RWPE1 (cell line): ENCODE measurements at regions not wholly inside any gene's neighbourhood (a gene's known extent, or its start where the extent isn't known, plus 50 kb on each side); places are given as distances from the start of the nearest gene placed in this dataset.

Source experiments
- CTCF ChIA-PET: fragments of 350-600 bp; sonication (Branson Sonifier 250); formaldehyde crosslinking; extraction: SDS; loops from one replicate; lab custom pipeline; 2021; lab: Yijun Ruan, JAX
- POLR2A ChIA-PET: fragments of 400-600 bp; formaldehyde crosslinking; extraction: SDS; loops from one replicate; lab custom pipeline; 2020; ENCODE audit warnings: antibody characterized with exemption; ENCODE audit not compliant: low non-redundant PET; lab: Yijun Ruan, JAX
- DNase-seq: peaks from one replicate; pipeline ENCODE4 v3.0.0; 2012; ENCODE audit warnings: low spot score
- H3K27ac ChIP-seq: fragments of 450-650 bp; 2 replicates; pipeline ENCODE4 v1.5.1; 2017
- TF ChIP-seq, protein P1 (sequence below): fragments of 450-650 bp; conservative IDR thresholded peaks from 2 replicates; pipeline ENCODE4 v1.5.1; 2017; ENCODE audit warnings: low read depth, mild to moderate bottlenecking

DNA sequence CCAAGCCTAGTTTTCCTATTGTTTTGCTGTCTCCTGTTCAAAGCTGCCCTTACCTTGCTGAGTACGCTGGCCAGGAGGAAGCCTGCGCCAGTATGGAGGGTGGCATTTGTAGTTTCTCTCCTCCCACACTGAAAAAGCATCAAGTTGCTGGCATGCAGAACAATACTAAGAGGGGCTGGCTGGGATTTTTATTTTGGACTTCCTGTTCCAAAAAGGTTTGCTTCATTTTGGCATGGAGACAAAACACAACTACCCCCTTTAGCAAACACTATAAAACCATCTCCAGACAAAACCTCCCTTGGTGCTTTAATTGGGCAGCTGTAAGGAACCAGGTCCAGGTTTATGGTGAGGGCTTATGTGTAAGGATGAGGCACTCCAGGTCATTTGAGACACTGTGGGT is 457.6 kb downstream of the PDCD6IP start:
- POLR2A ChIA-PET, result no interaction called here
- DNase-seq, result no peak
- TF ChIP-seq, protein P1, sequence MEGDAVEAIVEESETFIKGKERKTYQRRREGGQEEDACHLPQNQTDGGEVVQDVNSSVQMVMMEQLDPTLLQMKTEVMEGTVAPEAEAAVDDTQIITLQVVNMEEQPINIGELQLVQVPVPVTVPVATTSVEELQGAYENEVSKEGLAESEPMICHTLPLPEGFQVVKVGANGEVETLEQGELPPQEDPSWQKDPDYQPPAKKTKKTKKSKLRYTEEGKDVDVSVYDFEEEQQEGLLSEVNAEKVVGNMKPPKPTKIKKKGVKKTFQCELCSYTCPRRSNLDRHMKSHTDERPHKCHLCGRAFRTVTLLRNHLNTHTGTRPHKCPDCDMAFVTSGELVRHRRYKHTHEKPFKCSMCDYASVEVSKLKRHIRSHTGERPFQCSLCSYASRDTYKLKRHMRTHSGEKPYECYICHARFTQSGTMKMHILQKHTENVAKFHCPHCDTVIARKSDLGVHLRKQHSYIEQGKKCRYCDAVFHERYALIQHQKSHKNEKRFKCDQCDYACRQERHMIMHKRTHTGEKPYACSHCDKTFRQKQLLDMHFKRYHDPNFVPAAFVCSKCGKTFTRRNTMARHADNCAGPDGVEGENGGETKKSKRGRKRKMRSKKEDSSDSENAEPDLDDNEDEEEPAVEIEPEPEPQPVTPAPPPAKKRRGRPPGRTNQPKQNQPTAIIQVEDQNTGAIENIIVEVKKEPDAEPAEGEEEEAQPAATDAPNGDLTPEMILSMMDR, result no peak
- CTCF ChIA-PET, result no interaction called here
- H3K27ac ChIP-seq, result no peak overlapping the region

DNA sequence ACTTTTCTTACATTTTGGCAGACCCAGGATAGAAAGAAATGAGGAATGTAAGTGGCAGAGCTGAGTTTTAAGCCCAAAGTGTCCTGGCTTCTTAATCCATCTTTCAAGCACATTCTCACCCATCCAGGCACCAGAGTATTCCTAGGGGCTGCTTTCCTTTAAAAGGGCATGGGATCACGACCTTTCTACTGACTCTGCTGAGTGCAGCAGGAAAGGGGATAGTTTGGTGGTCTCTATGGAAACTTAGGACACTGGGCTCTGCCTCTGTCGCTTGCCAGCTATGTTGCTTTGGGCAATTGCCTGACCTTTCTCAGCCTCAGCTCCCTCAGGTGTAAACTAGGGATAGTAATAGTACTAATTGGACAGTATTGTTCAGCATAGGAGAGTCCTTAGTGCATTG is 458.4 kb downstream of the PDCD6IP start:
- no peak for DNase-seq
- ChIA-PET CTCF (no interaction called here), POLR2A (no interaction called here)
- TF ChIP-seq, protein P1, result no peak
- H3K27ac ChIP-seq, result no peak overlapping the region

DNA sequence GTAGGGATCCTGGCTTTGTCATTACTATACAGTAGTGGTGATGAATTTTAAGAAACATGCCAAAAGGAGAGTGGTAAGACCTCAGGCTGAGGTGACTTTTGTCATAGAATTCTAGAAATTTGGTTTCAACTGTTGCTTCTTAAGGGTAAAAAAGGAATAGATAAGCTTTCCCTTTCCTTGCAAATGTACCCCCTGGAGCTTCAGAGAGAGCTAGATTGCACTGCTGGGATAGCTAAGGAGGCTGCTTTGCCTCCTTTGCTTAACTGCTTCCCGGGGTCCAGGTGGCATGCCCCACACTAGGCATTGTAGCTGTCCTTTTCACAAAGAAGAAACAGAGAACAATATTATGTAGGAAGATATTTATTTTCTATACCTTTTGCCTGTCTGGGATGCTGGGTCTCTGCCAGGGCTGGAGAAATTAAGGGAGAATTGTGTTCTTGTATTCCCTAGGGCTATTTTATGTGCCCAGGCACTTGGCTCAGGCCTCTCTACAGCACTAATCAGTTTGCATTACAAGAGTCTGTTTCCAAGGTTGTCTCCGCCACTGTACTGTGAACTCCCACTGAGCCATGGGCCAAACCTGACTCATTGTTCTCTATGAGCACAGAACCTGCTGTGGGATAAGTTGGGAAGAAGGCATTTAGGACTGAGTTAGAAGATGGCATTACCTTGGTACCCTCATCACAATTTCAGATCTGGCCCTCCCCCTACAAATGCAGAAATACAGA is 460.0 kb downstream of the PDCD6IP start:
- H3K27ac ChIP-seq, result no peak overlapping the region
- ChIA-PET POLR2A (no interaction called here), CTCF (interaction anchor here (0.7 kb wide), 1 partner anchor 14 kb away, joined by 3 read pairs; no protein-coding TSS in a partner anchor)
- DNase-seq, result no peak
- TF ChIP-seq, protein P1, result no peak

DNA sequence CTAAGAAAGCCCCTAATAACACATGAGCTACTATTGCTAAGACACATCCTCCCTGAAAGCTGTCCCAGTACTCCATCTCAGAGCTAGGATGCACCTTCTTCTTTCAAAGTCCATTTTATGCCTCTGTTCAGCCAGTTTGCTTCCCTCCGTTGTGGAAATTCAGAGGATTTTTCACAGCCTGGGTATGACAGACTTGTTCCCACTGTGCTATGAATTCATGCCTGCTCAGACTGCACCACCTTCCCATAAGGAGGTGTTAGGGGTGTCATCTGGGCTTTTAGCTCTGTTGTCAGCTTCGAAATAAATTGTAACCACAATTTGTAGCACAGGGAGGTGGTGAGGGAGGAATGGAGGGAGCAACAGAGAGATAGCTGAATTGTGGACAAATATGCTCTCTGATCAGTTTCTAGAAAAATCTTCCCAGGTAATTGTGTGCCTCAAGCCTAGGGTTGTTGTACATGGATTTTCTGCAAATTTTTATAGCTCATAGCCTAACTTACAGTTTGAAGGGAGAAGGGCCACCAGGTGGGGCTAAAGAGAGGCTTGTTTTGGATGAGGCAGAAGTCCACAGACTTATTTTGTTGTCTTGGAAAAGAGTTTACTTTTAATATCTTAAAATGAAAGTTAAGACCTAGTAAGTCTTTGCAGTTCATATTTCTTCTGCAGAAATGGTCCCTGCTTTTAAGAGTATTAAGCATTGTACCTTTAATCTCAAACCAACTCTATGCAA is 462.0 kb downstream of the PDCD6IP start:
- TF ChIP-seq, protein P1, result peak; percentile 50
- POLR2A ChIA-PET, result no interaction called here
- H3K27ac ChIP-seq, result no peak overlapping the region
- peak; percentile 15 for DNase-seq
- CTCF ChIA-PET, result interaction anchor here (1.0 kb wide), 1 partner anchor 22 kb away, joined by 4 read pairs; no protein-coding TSS in a partner anchor

DNA sequence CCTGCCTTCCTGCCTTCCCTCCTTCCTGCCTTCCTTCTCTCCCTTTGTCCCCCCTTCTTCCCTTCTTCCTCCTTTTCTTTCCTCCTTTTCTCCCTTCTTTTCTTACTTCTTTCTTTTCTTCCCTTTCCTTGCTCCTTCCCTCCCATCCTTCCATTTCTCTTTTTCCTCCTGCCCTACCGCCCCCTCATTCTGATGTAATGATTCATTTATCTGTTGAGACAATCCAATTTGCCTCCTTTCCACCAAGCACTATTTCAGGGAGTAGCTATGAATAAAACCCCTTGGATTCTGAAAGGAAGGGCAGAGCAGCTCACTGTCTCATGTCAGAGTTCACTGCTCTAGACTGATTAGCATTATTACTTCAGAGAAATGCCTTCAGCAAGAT is 462.6 kb downstream of the PDCD6IP start:
- DNase-seq, result no peak
- CTCF ChIA-PET, result no interaction called here
- TF ChIP-seq, protein P1, result no peak
- H3K27ac ChIP-seq, result no peak overlapping the region
- POLR2A ChIA-PET, result no interaction called here

DNA sequence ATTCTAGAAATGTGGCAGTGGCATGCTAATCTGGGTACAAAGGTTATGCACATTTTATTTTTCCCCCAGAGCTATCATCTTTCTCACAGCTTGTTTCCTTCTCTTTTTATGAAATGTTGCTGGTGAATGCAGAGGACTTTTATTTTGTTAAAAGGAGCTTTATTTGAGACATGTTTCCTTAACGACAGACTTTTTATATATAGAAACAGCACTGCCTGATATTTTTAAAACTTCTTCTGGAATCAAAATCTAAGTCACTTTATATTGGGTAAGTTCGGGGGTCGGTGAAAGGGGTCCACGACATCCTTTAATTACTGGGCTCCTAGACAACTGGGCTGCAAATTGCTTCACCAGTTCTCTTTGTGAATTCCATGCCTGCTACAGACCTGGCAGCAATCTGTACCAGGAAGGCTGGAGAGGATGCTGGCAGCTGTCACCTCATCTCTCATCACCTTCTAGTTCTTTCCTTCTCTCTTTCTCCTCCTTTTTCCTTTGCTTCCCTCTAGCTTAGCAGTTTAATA is 464.7 kb downstream of the PDCD6IP start:
- no peak overlapping the region for H3K27ac ChIP-seq
- DNase-seq, result no peak
- POLR2A ChIA-PET, result no interaction called here
- CTCF ChIA-PET, result no interaction called here
- TF ChIP-seq, protein P1, result no peak
